ENCODE measurements at regions not wholly inside any gene's neighbourhood (a gene's known extent, or its start where the extent isn't known, plus 50 kb on each side); places are given as distances from the start of the nearest gene placed in this dataset.
"Not testable (repeated sequence)": the region's sequence is repeated elsewhere in the genome, so short reads cannot be mapped to it uniquely, and the experiment has no call there.

- H2AFZ ChIP-seq (ENCODE audit: low read length); H3K4me1 ChIP-seq (ENCODE audit: control insufficient read depth, extremely low read depth, insufficient read depth, low read length); H3K36me3 ChIP-seq (ENCODE audit: control insufficient read depth, insufficient read depth, low read length); H3K27ac ChIP-seq (ENCODE audit: insufficient read depth, low read length); H3K4me3 ChIP-seq (replicated peaks in 1 of 4; ENCODE audit: control extremely low read depth in 1 of 4, insufficient read depth in 1 of 4, low read depth in 3 of 4, low read length in 4 of 4); H3K79me2 ChIP-seq (ENCODE audit: control insufficient read depth, insufficient read depth, low read length); H3K27me3 ChIP-seq (ENCODE audit: control insufficient read depth, insufficient read depth, low read length); H4K20me1 ChIP-seq (ENCODE audit: control insufficient read depth, extremely low read depth, insufficient read depth, low read length); H3K4me2 ChIP-seq (ENCODE audit: extremely low read depth, insufficient read depth, low read length); DNase-seq (ENCODE audit: low read depth in 2 of 2); H3K9me3 ChIP-seq (ENCODE audit: control insufficient read depth, insufficient read depth, low read depth, low read length); H3K9ac ChIP-seq (ENCODE audit: insufficient read depth, low read length): not testable (repeated sequence)
Observed at GRCh38 chr2:91842913-91843312, 3028.3 kb upstream of the TEKT4 start.

DNA sequence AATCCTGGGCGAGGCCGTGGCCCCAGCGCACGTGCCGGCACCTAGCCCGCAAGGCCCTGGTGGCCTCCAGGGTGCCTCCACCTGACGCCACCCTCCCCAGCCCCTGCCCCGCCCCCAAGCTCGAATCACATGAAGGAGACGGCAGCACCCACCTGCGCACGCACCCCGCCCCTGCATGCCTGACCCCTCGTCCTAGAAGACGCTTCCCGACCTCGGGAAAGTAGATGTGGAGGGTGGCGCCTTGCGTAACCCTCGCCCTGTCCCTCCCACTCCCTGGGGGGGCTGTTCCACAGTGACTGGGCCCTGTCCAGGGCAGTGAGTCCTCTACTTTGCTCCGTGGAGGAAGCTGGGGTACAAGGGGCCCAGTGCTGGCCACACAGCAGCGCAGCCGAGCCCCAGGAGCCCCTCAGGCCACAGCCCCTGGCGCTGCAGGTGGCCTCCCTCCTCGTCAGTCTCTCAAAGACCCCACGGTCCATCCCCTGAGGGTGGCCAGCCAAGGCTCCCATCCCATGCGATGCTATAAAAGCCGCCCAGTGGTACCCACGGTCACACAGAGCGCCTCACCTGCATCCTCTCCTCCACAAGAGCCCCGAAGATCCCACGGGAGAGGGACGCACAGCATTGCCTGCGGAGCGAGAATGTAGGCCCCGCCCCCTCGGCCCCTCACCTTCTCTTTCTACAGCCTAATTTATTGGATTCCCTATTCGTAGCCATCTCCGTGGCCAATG, 3027.3 kb upstream of the TEKT4 start:
- not testable (repeated sequence) for H3K36me3 ChIP-seq (ENCODE audit: control insufficient read depth, insufficient read depth, low read length); H3K4me3 ChIP-seq (replicated peaks in 1 of 4; ENCODE audit: control extremely low read depth in 1 of 4, insufficient read depth in 1 of 4, low read depth in 3 of 4, low read length in 4 of 4); H3K27ac ChIP-seq (ENCODE audit: insufficient read depth, low read length); H3K79me2 ChIP-seq (ENCODE audit: control insufficient read depth, insufficient read depth, low read length); H4K20me1 ChIP-seq (ENCODE audit: control insufficient read depth, extremely low read depth, insufficient read depth, low read length); H3K9ac ChIP-seq (ENCODE audit: insufficient read depth, low read length); H3K4me1 ChIP-seq (ENCODE audit: control insufficient read depth, extremely low read depth, insufficient read depth, low read length); H3K4me2 ChIP-seq (ENCODE audit: extremely low read depth, insufficient read depth, low read length); H2AFZ ChIP-seq (ENCODE audit: low read length); H3K9me3 ChIP-seq (ENCODE audit: control insufficient read depth, insufficient read depth, low read depth, low read length); H3K27me3 ChIP-seq (ENCODE audit: control insufficient read depth, insufficient read depth, low read length); DNase-seq (ENCODE audit: low read depth in 2 of 2)

GRCh38 chr2:91844451-91844825, 3026.8 kb upstream of the TEKT4 start:
- H3K36me3 ChIP-seq (ENCODE audit: control insufficient read depth, insufficient read depth, low read length); H4K20me1 ChIP-seq (ENCODE audit: control insufficient read depth, extremely low read depth, insufficient read depth, low read length); H2AFZ ChIP-seq (ENCODE audit: low read length); DNase-seq (ENCODE audit: low read depth in 2 of 2); H3K27ac ChIP-seq (ENCODE audit: insufficient read depth, low read length); H3K4me3 ChIP-seq (replicated peaks in 1 of 4; ENCODE audit: control extremely low read depth in 1 of 4, insufficient read depth in 1 of 4, low read depth in 3 of 4, low read length in 4 of 4); H3K9ac ChIP-seq (ENCODE audit: insufficient read depth, low read length); H3K27me3 ChIP-seq (ENCODE audit: control insufficient read depth, insufficient read depth, low read length); H3K79me2 ChIP-seq (ENCODE audit: control insufficient read depth, insufficient read depth, low read length); H3K9me3 ChIP-seq (ENCODE audit: control insufficient read depth, insufficient read depth, low read depth, low read length); H3K4me2 ChIP-seq (ENCODE audit: extremely low read depth, insufficient read depth, low read length); H3K4me1 ChIP-seq (ENCODE audit: control insufficient read depth, extremely low read depth, insufficient read depth, low read length): not testable (repeated sequence)

DNA sequence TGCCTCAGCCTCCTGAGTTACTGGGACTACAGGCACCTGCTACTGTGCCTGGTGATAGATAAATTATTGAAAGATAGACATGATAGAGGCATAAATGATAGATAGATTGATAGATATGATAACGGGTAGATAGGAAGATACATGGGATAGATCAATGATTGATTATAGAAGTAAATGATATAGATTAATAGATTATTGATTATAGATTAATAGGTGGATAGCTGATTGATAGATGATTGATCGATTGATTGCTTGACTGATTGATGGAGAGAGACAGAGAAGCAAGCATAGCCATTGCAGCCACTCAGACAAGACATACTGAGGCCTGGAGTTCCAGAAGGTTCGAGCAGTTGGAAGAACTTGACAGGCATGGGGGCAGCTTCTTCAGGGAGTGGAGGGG, 3024.8 kb upstream of the TEKT4 start:
- H3K27ac ChIP-seq (ENCODE audit: insufficient read depth, low read length); DNase-seq (ENCODE audit: low read depth in 2 of 2); H4K20me1 ChIP-seq (ENCODE audit: control insufficient read depth, extremely low read depth, insufficient read depth, low read length); H3K4me1 ChIP-seq (ENCODE audit: control insufficient read depth, extremely low read depth, insufficient read depth, low read length); H3K27me3 ChIP-seq (ENCODE audit: control insufficient read depth, insufficient read depth, low read length); H3K4me2 ChIP-seq (ENCODE audit: extremely low read depth, insufficient read depth, low read length); H3K4me3 ChIP-seq (replicated peaks in 1 of 4; ENCODE audit: control extremely low read depth in 1 of 4, insufficient read depth in 1 of 4, low read depth in 3 of 4, low read length in 4 of 4); H3K9ac ChIP-seq (ENCODE audit: insufficient read depth, low read length); H2AFZ ChIP-seq (ENCODE audit: low read length); H3K36me3 ChIP-seq (ENCODE audit: control insufficient read depth, insufficient read depth, low read length); H3K79me2 ChIP-seq (ENCODE audit: control insufficient read depth, insufficient read depth, low read length); H3K9me3 ChIP-seq (ENCODE audit: control insufficient read depth, insufficient read depth, low read depth, low read length): not testable (repeated sequence)

DNA sequence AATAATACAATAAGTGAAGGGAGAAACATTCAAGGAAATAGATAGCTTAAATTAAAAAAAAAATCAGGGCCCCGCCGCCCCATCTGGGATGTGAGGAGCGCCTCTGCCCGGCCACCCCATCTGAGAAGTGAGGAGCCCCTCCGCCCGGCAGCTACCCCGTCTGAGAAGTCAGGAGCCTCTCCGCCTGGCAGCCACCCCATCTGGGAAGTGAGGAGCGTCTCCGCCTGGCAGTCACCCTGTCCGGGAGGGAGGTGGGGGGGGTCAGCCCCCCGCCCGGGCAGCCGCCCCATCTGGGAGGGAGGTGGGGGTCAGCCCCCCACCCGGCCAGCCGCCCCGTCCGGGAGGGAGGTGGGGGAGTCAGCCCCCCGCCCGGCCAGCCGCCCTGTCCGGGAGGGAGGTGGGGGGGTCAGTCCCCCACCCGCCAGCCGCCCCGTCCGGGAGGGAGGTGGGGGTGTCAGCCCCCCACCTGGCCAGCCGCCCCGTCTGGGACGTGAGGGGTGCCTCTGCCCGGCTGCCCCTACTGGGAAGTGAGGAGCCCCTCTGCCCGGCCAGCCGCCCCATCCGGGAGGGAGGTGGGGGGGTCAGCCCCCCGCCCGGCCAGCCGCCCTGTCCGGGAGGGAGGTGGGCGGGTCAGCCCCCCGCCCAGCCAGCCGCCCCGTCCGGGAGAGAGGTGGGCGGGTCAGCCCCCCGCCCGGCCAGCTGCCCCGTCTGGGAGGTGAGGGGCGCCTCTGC, 3019.4 kb upstream of the TEKT4 start:
- not testable (repeated sequence) for H3K4me3 ChIP-seq (replicated peaks in 1 of 4; ENCODE audit: control extremely low read depth in 1 of 4, insufficient read depth in 1 of 4, low read depth in 3 of 4, low read length in 4 of 4); H3K9me3 ChIP-seq (ENCODE audit: control insufficient read depth, insufficient read depth, low read depth, low read length)

DNA sequence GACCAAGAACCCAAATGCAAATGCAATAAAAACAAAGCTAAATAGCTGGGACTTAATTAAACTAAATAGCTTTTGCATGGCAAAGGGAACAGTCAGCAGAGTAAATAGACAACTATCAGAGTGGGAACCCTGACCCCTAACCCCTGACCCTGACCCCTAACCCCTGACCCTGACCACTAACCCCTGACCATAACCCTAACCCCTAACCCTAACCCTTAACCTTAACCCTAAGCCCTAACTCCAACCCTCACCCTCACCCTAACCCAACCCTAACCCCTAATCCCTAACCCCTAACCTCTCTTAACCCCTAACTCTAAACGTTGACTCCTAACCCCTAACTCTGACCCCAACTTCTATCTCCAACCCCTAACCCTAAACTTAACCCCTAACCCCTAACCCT, 3014.3 kb upstream of the TEKT4 start:
- not testable (repeated sequence) for H3K4me3 ChIP-seq (replicated peaks in 1 of 4; ENCODE audit: control extremely low read depth in 1 of 4, insufficient read depth in 1 of 4, low read depth in 3 of 4, low read length in 4 of 4); H3K27ac ChIP-seq (ENCODE audit: insufficient read depth, low read length); H3K79me2 ChIP-seq (ENCODE audit: control insufficient read depth, insufficient read depth, low read length); H3K36me3 ChIP-seq (ENCODE audit: control insufficient read depth, insufficient read depth, low read length); H2AFZ ChIP-seq (ENCODE audit: low read length); H3K9ac ChIP-seq (ENCODE audit: insufficient read depth, low read length); H4K20me1 ChIP-seq (ENCODE audit: control insufficient read depth, extremely low read depth, insufficient read depth, low read length); H3K4me1 ChIP-seq (ENCODE audit: control insufficient read depth, extremely low read depth, insufficient read depth, low read length); H3K4me2 ChIP-seq (ENCODE audit: extremely low read depth, insufficient read depth, low read length); H3K27me3 ChIP-seq (ENCODE audit: control insufficient read depth, insufficient read depth, low read length); H3K9me3 ChIP-seq (ENCODE audit: control insufficient read depth, insufficient read depth, low read depth, low read length); DNase-seq (ENCODE audit: low read depth in 2 of 2)

More for the DNA sequence above, 3019.4 kb upstream of the TEKT4 start:
- not testable (repeated sequence) for H4K20me1 ChIP-seq (ENCODE audit: control insufficient read depth, extremely low read depth, insufficient read depth, low read length); H3K9ac ChIP-seq (ENCODE audit: insufficient read depth, low read length); H3K27me3 ChIP-seq (ENCODE audit: control insufficient read depth, insufficient read depth, low read length); H3K27ac ChIP-seq (ENCODE audit: insufficient read depth, low read length); H3K36me3 ChIP-seq (ENCODE audit: control insufficient read depth, insufficient read depth, low read length); H3K4me2 ChIP-seq (ENCODE audit: extremely low read depth, insufficient read depth, low read length); DNase-seq (ENCODE audit: low read depth in 2 of 2); H2AFZ ChIP-seq (ENCODE audit: low read length); H3K79me2 ChIP-seq (ENCODE audit: control insufficient read depth, insufficient read depth, low read length); H3K4me1 ChIP-seq (ENCODE audit: control insufficient read depth, extremely low read depth, insufficient read depth, low read length)

- not testable (repeated sequence) for H3K9me3 ChIP-seq (ENCODE audit: control insufficient read depth, insufficient read depth, low read depth, low read length); H3K79me2 ChIP-seq (ENCODE audit: control insufficient read depth, insufficient read depth, low read length); H3K4me3 ChIP-seq (replicated peaks in 1 of 4; ENCODE audit: control extremely low read depth in 1 of 4, insufficient read depth in 1 of 4, low read depth in 3 of 4, low read length in 4 of 4); H3K9ac ChIP-seq (ENCODE audit: insufficient read depth, low read length); H3K4me2 ChIP-seq (ENCODE audit: extremely low read depth, insufficient read depth, low read length); H3K4me1 ChIP-seq (ENCODE audit: control insufficient read depth, extremely low read depth, insufficient read depth, low read length); H4K20me1 ChIP-seq (ENCODE audit: control insufficient read depth, extremely low read depth, insufficient read depth, low read length); H3K27me3 ChIP-seq (ENCODE audit: control insufficient read depth, insufficient read depth, low read length); DNase-seq (ENCODE audit: low read depth in 2 of 2); H3K36me3 ChIP-seq (ENCODE audit: control insufficient read depth, insufficient read depth, low read length); H2AFZ ChIP-seq (ENCODE audit: low read length); H3K27ac ChIP-seq (ENCODE audit: insufficient read depth, low read length)
Observed at GRCh38 chr2:91857711-91858110, 3013.5 kb upstream of the TEKT4 start.
